ENCODE measurements at regions not wholly inside any gene's neighbourhood (a gene's known extent, or its start where the extent isn't known, plus 50 kb on each side); places are given as distances from the start of the nearest gene placed in this dataset.
"Not testable (repeated sequence)": the region's sequence is repeated elsewhere in the genome, so short reads cannot be mapped to it uniquely, and the experiment has no call there.

GRCh38 chr6:158881884-158882283 lies 62.7 kb upstream of the EZR start:
- H2AFZ ChIP-seq (ENCODE audit: control insufficient read depth, low read depth, low read length); H3K9me3 ChIP-seq (replicated peaks; ENCODE audit: control insufficient read depth, insufficient read depth, low read length); DNase-seq (ENCODE audit: low read depth, low spot score); H4K20me1 ChIP-seq (ENCODE audit: control insufficient read depth, insufficient read depth); H3K27ac ChIP-seq (ENCODE audit: control insufficient read depth, insufficient read depth); H3K4me3 ChIP-seq; H3K79me2 ChIP-seq (ENCODE audit: control insufficient read depth, insufficient read depth, low read length); CTCF ChIA-PET; ATAC-seq; H3K4me2 ChIP-seq (ENCODE audit: control insufficient read depth, insufficient read depth); H3K27me3 ChIP-seq (replicated peaks in 1 of 2; ENCODE audit: control insufficient read depth in 2 of 2, insufficient read depth in 2 of 2, low read length in 1 of 2); H3K4me1 ChIP-seq (ENCODE audit: control insufficient read depth, insufficient read depth, low read length); H3K9ac ChIP-seq (ENCODE audit: control insufficient read depth, insufficient read depth, low read length); intact Hi-C loops (cut with micrococcal nuclease; ENCODE audit: unreplicated experiment); FAIRE-seq; RAD21 ChIA-PET (ENCODE audit: unreplicated experiment); H3K36me3 ChIP-seq (ENCODE audit: control insufficient read depth in 2 of 2, insufficient read depth in 2 of 2, low read length in 1 of 2); BruUV-seq (replicated peaks); in situ Hi-C loops (cut with MboI); SMC1A ChIA-PET (ENCODE audit: uncharacterized antibody, unreplicated experiment): not testable (repeated sequence)
- WGBS (ENCODE audit: insufficient coverage, insufficient replicate concordance, low lambda C conversion rate, missing lambda C conversion rate) = 43% methylated on average over 3 of the region's 3 CpGs
- POLR2A ChIA-PET = interaction anchor here (0.6 kb wide), 1 partner anchor 48 kb away, joined by 5 read pairs; no protein-coding TSS in a partner anchor

- RAD21 ChIA-PET (ENCODE audit: unreplicated experiment); DNase-seq (ENCODE audit: low read depth, low spot score); H2AFZ ChIP-seq (ENCODE audit: control insufficient read depth, low read depth, low read length); H3K4me3 ChIP-seq; CTCF ChIA-PET; in situ Hi-C loops (cut with MboI); POLR2A ChIA-PET; H4K20me1 ChIP-seq (ENCODE audit: control insufficient read depth, insufficient read depth); BruUV-seq (replicated peaks); H3K79me2 ChIP-seq (ENCODE audit: control insufficient read depth, insufficient read depth, low read length); H3K4me2 ChIP-seq (ENCODE audit: control insufficient read depth, insufficient read depth); H3K27ac ChIP-seq (ENCODE audit: control insufficient read depth, insufficient read depth); H3K27me3 ChIP-seq (replicated peaks in 1 of 2; ENCODE audit: control insufficient read depth in 2 of 2, insufficient read depth in 2 of 2, low read length in 1 of 2); H3K9me3 ChIP-seq (replicated peaks; ENCODE audit: control insufficient read depth, insufficient read depth, low read length); ATAC-seq; FAIRE-seq; SMC1A ChIA-PET (ENCODE audit: uncharacterized antibody, unreplicated experiment); H3K9ac ChIP-seq (ENCODE audit: control insufficient read depth, insufficient read depth, low read length); H3K36me3 ChIP-seq (ENCODE audit: control insufficient read depth in 2 of 2, insufficient read depth in 2 of 2, low read length in 1 of 2); intact Hi-C loops (cut with micrococcal nuclease; ENCODE audit: unreplicated experiment); H3K4me1 ChIP-seq (ENCODE audit: control insufficient read depth, insufficient read depth, low read length): not testable (repeated sequence)
- 79% methylated on average over 1 of the region's 1 CpG for WGBS (ENCODE audit: insufficient coverage, insufficient replicate concordance, low lambda C conversion rate, missing lambda C conversion rate)
Measured at GRCh38 chr6:158881276-158881675, 62.1 kb upstream of the EZR start.
